PC-3 (cell line): ENCODE measurements at regions not wholly inside any gene's neighbourhood (a gene's known extent, or its start where the extent isn't known, plus 50 kb on each side); places are given as distances from the start of the nearest gene placed in this dataset.

Experiments
- CTCF ChIP-seq: fragments of 300-600 bp; sonication (generic); conservative IDR thresholded peaks from 2 replicates; pipeline ENCODE4 v1.5.1; 2017; ENCODE audit warnings: antibody characterized with exemption, low read depth, mild to moderate bottlenecking, low read length
- EZH2 ChIP-seq: fragments of 300-600 bp; sonication (generic); IDR thresholded peaks from one replicate; pipeline ENCODE4 v1.6.1; 2017; ENCODE audit warnings: antibody characterized with exemption, mild to moderate bottlenecking, low read length; ENCODE audit not compliant: unreplicated experiment
- EZH2phosphoT487 ChIP-seq: fragments of 300-600 bp; sonication (generic); IDR thresholded peaks from 2 replicates; pipeline ENCODE4 v1.6.1; 2018; ENCODE audit warnings: mild to moderate bottlenecking, antibody characterized with exemption, low read length, borderline replicate concordance

GRCh38 chr5:107025712-107026497 lies 644.8 kb downstream of the EFNA5 start:
- no peak for TF ChIP-seq EZH2
- no peak for TF ChIP-seq CTCF
- no peak for TF ChIP-seq EZH2phosphoT487
